Right lung (tissue), 2 donors: ENCODE measurements at regions not wholly inside any gene's neighbourhood (a gene's known extent, or its start where the extent isn't known, plus 50 kb on each side); places are given as distances from the start of the nearest gene placed in this dataset.
"Not testable (repeated sequence)": the region's sequence is repeated elsewhere in the genome, so short reads cannot be mapped to it uniquely, and the experiment has no call there.

Experiments used
- DNase-seq, 2 donors: peaks; one replicate each; pipeline ENCODE4 v3.0.0-alpha.2; 2013

DNA sequence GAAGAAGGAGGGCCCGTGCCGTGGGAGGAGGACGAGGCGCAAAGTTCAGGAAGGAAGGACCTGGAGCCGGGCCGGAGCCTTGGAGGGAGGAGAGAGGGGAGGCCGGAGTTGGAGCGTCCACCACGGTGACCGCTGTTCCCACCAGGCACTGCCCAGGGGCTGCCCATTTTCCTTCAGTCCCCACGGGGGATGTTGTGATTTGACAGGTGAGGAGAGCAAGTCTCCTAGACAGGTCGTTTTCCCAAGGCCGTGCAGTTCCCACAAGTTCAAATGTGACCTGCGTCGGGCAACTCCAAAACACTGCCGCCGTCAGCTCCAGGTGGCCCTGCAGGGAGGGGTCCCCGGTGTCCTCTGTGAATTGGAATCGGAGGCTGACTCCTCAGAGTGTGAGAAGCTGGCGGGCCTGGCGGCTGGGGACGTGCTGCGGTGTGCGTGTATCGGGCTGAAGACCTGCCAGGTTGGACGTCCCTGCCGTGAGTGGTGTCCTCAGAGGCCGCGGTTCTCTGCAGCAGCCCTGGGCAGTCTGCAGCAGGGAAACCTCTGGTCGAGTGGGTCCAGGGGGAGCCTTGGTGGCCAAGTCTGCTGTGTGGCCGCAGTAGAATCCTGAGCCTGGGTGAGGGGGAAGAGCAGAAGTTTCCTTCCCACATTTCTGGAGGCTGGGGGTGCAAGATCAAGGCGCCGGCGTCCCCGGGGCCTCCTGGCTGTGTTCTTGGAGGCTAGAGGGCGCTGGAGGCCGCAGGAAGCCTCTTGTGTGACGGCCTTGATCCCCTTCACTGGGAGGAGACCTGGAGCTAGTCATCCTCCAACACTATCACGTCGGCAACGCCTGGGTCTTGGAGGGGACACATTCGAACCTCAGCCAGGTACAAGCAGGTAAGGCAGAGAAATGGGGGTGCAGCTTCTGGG lies 115.1 kb upstream of the FRMD1 start:
- DNase-seq, result no peak

DNA sequence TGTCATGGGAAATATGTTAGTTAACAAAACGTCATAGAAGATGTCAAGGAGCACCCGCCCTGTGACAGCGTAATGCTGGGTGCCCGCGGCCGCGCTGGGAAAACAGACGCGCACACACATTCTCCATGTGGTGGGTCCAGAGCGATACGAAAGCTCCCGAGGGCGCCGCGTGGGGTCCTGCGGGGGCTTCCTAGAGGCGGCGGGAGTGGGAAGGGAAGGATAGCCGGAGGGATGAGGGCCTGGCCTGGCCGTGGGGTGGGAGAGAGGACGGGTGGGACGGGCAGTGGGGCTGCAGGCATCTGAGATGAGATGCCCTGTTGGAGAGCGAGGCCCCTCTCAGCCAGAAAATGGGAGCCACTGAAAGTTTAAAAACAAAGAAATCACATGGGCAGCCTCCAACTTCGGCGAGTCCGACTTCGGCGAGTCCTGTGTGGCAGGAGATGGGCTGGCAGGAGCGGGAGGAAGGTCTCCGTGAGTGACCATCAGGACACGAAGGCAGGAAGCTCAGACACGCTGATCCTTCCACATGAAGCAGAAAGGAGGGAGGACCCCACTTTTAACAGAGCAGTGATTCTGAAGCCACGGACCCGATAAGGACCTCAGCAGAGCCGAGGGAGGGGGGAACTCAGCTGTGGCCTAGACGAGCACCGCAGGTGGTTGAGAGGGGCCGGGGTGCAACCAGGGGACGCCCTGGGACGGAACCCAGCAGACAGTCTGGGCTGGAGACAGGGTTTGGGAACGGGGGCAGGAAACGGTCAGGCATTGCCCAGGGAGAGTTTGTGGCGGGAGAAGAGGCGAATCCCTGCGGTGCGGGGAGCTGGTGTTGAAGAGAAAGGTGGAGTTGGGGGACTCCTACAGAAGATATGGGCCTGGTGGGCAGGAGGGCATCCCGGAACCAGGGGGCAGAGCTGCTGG lies 114.1 kb upstream of the FRMD1 start:
- DNase-seq, result no peak

DNA sequence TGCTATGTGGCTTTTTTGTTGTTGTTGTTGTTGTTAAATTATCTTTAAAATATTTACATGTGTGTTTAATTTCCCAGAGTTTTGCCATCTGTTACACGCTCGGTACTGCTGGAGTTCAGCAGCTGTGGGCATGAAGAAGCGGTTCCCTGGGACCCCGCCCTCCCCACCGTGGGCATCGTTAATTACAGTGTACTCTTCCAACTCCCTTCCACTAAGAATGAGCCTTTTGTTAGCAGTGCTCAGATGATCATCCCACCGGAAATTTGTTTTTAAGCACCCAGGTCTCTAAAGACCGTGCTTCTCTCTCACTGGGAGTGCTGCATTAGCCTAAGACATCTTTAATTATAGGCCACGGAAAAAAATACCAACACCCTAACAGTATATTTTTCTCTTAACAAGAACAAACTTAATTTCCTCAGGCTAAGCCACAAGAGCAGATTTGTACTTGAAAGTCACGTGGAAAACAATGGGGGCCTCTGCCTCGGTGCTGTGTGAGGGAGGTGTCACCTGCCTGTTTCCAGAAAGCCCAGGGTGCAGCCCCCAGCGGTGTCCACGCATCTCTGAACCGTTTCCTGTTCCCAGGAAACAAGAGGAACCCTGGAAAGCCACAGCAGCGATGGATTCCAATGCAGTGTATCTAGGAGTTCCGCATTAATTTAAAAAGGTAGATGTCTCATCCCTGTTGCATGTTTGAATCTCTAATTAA lies 113.3 kb upstream of the FRMD1 start:
- DNase-seq, result no peak

DNA sequence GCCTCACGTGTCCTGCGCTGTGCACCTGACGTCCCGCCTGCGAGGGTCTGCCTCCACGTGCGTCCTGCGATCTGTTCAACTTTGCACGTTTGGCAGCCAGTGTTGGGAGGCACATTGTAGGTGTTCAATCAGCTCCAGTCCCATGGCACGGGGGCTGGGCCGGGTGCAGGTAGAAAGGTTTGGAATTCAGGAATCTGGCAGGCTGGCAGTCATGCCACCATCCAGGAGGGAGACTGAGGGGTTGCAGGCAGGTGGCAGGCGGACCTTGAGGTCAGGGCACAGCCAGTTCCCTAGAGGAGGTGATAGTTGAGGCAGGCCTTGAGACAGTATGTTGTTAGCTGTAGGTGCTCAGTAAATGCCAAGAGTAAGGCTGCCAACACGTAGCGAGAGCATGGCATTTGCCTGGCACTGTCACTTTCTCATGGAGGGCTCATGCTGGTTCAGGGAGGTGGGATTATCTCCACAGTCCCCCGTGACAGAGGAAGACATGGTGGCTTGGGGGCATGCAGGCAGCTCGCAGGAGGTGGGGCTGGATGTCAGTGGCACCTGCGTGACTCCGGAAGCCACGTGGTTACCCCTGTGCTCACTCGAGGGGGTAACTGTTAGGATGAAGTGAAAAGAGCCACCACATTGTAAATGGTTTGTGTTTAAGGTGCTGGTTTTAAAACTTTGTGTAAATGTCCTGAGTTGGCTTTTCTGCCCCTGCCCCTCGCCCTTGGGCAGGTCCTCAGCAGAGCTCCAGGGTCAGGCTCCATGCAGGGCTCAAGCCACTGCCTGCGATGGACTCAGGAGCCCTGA lies 111.8 kb upstream of the FRMD1 start:
- DNase-seq, result no peak

DNA sequence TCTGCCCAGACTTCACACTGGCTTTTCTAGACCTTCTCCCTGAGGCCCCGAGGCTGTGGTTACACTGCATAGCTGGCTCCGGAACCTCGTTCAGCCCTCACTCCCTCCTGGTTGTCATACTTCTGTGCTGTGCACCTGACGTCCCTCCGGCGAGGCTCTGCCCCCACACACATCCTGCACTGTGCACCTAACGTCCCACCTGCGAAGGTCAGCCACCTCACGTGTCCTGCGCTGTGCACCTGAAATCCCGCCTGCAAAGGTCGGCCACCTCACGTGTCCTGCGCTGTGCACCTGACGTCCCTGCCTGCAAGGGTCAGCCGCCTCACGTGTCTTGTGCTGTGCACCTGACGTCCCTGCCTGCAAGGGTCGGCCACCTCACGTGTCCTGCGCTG lies 111.0 kb upstream of the FRMD1 start:
- no peak for DNase-seq

DNA sequence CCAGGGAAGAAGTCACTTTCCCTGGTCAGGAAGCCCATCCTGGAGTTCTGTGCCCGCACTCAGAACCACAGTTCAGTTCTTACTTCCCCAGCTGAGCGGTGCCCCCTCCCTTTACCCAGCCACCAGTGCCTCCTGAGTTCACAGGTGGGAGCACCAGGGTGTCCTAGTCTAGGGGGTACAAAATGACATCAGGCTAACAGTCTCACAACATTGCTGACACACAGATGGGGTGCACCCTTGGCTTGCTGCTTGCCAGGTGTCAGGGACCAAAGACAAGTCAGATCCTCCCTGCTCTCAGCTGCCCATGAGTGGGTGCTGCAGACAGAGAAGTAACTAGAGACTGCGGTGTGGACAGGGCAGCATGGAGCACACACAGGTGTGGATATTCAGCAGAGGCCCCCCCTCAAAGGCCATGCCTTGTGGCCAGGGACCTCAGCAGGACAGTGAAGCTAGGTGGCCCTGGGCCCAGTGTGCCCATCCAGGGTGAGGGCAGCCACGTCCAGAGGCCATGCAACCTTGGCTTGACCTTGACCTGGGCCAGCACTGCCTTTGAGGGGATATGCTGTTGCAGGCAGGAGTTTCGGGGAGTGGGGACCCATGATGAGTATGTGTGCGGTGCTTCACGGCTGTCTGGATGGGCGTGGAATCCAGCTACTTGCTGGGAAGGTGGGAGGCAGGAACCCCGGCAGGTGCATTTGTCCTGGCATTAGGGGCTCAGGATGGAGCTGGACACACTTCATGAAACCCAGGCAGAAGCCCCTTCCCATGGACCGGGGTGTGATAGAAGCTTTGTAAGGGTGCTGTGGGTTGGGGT lies 110.4 kb upstream of the FRMD1 start:
- DNase-seq, result no peak

DNA sequence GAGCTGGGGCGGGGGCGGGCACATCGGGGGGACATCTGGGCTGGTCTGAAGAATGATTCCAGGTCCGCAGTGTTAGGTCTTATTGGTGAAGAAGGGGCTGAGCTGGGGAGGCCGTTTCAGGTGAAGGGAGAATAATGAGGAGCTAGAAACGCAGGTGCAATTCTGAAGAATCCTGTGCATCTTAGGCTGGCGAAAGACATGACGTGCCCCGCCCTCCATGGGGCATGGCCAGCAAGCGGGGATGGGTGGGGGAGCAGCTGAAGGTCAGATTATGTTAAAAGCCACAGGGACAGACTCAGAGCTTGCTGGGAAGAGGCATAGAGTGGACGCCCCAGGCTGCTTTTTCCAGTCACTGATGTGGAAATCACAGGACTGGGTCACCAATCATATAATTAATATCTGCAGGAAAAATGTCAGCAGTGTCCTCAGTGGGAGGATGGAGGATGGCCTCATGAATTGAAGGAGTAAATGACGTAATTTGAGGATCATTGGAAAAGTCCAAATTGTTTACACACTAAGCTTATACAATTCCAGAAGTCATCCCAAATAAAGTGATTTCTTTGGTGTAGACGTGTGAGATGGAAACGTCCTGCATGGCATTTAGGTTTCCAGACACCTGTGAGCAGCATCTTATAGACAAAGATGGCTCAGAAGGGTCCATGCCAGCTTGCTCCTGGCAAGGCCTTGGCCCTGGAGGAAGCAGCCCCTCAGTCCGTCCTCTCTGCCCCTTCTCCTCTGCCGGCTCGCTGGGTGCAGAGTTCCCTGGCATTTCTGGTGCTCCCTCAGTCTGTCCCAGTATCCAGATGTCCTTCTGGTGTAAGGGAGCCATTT lies 109.6 kb upstream of the FRMD1 start:
- no peak for DNase-seq

DNA sequence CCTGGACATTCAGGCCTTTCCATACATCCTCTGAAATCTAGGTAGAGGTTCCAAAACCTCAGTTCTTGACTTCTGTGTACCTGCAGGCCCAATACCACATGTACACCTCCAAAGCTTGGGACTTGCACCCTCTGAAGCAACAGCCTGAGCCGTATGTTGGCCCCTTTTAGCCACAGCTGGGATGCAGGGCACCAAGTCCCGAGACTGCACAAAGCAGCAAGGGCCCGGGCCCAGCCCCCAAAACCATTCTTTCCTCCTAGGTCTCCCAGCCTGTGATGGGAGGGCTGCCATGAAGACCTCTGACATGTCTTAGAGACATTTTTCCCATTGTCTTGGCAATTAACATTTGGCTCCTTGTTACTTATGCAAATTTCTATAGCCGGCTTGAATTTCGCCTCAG lies 107.4 kb upstream of the FRMD1 start:
- no peak for DNase-seq

DNA sequence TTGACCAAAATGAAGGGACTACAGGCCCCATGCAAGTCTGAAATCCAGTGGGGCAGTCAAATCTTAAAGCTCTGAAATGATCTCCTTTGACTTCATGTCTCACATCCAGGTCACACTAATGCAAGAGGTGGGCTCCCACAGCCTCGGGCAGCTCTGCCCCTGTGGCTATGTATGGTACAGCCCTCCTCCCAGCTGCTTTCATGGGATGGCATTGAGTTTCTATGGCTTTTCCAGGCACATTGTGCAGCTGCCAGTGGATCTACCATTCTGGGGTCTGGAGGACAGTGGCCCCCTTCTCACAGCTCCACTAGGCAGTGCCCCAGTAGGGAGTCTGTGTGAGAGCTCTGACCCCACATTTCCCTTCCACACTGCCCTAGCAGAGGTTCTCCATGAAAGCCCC lies 107.0 kb upstream of the FRMD1 start:
- DNase-seq, result not testable (repeated sequence)

DNA sequence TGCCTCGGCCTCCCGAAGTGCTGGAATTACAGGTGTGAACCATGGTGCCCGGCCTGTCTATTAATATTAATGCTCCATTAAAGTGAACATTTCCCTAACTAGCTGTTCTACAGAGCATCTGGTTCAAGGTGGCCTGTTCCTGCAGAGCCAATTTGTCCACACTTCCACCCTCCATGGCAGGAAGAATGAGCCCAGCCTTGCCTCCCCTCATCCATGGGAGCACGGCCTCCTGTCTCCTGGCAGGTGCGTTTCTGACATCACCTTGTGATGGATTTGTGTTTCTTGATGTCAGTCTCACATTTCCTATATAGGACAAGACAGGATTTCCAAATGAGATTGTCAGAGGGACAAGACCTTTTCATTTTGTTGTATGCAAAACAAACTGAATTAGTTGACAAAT lies 105.7 kb upstream of the FRMD1 start:
- DNase-seq, result no peak

DNA sequence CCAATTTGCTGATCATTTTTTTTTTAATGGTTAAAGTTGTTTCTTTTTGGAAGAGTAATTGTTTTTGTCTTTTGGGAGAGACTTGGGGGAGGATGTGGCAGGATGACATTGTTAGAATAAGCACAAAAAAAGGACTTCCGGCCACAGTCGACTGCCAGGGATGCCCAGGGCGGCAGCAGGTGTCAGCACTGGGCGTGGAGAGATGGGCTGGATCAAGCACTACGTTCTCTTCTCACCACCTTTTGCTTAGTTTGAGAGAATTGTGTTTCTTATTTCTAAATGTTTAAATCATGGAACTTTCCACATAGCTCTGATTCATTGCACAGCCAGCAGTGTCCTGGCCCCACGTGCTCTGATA lies 104.6 kb upstream of the FRMD1 start:
- DNase-seq, result no peak

DNA sequence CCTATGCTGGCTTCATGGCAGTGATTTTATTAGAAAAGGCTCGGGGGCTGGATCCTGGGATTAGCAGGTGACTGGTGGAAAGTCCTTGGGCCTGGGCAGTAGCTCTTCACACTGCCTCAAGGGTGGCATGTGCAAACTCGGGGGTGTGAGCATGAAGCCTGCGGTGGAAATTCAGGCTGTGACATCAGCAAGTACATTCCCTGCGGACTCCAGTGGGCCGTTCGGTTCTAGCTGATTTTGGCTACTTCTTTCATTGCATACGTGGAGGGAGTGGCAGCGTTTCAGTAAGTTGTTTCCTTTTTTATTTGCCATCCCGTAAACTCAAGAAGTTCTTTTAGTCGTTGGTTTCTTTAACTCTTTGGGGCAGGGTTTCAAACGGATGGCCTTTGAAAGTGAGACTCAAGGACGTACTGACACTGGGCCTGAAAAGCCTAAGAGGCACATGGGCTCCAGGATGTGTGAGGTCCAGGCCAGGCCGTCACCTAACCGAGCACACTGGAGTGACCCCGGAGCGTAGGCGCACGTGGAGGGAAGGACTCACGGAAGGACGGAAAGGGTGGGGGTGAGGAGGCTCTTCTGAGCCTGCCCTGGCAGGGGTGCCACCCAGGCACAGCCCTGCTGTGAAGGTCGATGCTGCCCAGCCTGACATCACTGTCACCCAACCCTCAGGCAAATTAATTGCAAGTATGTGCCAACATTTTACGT lies 104.0 kb upstream of the FRMD1 start:
- DNase-seq, result no peak

DNA sequence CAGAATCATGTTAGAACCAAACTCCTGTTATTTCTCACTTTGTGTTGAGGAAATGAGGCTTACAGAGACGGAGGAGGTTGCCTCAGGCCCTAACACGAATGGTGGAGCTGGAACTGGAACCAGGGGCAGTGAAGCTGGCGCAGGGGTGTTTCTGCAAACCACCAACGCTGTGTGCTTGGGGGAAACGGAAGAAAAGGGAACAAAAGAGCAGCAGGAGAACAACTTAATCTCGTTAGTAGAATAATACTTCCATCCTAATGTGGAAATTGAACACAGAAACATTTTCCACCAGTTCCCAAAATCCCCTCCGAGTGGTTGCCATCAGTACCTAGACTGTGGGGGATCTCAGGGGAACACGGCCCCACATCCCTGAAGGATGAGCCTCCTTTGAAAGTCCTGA lies 103.4 kb upstream of the FRMD1 start:
- DNase-seq, result no peak

DNA sequence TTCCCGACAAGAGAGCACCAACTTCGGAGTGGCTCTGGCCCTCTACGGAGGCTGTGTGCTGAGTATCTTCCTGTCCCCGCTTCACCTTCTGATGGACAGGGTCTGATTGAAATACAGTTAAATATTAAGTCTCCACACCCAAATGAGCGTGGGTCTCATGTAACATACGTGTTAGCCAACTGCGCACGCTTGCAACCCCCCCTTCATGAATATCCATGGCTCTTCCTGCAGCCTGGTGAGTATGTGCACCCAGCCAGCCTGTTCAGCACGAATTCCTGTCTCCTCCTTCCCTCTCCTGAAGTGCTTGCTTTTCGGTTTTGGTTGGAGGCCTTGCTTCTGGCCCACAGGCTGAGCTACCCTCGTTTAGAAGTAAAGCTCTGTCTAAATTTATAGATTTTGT lies 102.9 kb upstream of the FRMD1 start:
- DNase-seq, result no peak

DNA sequence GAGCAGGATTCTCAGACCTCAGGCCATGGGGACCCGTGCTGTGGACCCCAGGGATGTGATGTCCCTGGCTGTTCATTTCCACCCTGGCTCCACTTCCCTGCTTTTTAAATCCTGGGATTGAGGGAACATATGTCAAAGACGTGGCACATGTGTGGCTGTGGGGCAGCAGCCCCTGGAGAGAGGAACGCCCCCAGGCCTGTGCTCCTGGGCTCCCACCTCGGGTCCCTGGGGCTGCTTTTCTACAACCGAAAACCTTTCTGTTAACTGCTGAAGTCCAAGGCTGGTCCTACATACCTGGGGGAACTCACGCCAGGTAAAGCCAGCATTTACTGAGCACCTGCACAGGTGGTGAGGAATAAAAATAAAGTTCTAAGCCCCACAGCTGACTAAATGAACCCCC lies 102.3 kb upstream of the FRMD1 start:
- DNase-seq, result no peak

DNA sequence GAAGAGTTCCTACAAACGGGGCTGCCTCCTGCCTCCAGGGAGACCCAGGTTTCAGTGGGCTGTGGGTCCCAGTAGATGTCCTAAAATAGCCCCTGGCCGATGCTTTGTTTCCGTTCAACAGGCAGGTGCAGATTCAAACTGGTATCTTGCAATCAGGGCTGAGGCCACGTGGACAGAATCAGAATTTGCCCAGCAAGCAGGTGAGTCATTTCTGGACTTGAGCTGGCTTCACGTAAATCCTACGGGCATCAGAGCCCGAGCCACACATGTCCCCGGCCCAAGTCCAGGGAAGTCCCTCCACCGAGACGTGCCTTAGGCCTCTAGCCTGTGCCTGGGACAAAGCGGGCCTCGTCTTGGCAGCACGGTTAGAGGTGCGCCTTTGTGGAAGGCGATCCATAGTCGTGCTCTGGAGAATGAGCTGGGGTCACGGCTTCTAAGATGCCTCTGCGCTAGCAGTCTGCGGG lies 101.6 kb upstream of the FRMD1 start:
- no peak for DNase-seq

DNA sequence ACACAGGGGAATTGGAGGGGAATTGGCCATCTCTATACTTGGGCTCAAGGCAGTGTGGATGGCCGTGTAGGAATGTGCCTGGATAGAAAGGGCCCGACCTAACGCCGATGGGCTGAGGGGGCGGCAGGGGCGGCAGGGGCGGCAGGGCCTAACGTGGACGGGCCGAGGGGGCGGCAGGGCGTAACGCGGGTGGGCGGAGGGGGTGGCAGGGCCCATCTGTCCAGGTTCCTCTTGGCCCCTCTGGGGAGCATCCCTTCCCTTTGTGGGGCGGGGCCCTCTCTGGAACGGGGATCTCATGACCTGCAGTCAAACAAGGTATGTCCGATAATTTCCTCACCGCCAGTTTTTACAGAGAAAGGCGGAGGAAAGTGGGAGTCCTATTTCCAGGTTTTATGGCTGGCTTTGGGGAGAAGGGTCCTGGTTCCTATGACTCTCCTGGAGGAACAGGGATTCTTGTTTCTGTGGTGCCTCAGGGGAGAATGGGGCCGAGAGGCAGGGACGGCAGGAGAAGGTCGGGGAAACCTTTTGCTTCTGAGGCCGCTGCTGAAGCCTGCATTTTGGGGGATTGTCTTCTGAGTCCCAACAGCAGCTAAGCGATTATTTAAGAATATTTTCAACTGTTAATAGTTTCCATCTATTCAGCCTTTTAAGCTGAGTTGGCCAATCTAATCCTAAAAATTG lies 100.8 kb upstream of the FRMD1 start:
- DNase-seq, result no peak

DNA sequence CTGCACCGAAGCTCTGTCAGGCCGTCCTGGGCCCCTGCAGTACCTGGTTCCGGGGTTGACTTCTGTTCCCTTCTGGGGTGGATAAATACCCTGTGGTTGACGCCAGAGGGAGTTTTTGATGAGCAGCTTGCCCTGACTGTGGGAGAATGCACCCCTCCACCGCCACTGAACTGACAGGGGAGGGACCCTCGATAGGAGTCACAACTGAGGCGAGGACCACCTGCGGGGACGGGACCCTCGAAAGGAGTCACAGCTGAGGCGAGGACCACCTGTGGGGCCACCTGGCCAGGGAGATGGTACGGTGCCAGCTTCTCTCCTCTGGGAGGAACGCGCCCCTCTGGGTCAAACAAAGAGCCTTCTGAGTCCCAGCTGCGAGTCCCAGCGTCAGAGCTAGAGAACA lies 100.1 kb upstream of the FRMD1 start:
- DNase-seq, result no peak
